SK-N-SH (cell line): ENCODE measurements at regions not wholly inside any gene's neighbourhood (a gene's known extent, or its start where the extent isn't known, plus 50 kb on each side); places are given as distances from the start of the nearest gene placed in this dataset.

Experiments
- CTCF ChIA-PET: fragments of 300-600, 350-600 bp; formaldehyde crosslinking; extraction: SDS; loops from one replicate; lab custom pipeline; 2021; lab: Yijun Ruan, JAX
- POLR2A ChIA-PET: fragments of 350-600 bp; sonication (Branson Sonifier 250); formaldehyde crosslinking; extraction: SDS; loops from one replicate; lab custom pipeline; 2020; ENCODE audit warnings: antibody characterized with exemption, inconsistent platforms; lab: Yijun Ruan, JAX
- DNase-seq: peaks from one replicate; pipeline ENCODE4 v3.0.0; 2012
- H2AFZ ChIP-seq: fragments of 200-600 bp; sonication (generic); 2 replicates; pipeline ENCODE4 v1.8.1; 2016; ENCODE audit warnings: antibody characterized with exemption, mild to moderate bottlenecking, low read depth
- H3F3A ChIP-seq: fragments of 200-600 bp; sonication (generic); replicated peaks from 2 replicates; pipeline ENCODE3; 2016; ENCODE audit warnings: antibody characterized with exemption, mild to moderate bottlenecking; ENCODE audit not compliant: insufficient read depth
- H3K27ac ChIP-seq, 2 experiments: fragments of 200-500 bp in 1 of 2; fragments of 200-600 bp in 1 of 2; sonication (Bioruptor generic) in 1 of 2; sonication (generic), shearing (Covaris generic) in 1 of 2; 2 replicates each; pipeline versions ENCODE4 v1.5.1 to v1.6.1; 2014 to 2016; ENCODE audit warnings: low read depth in 2 of 2, inconsistent platforms in 1 of 2, low read length in 1 of 2, mild to moderate bottlenecking in 1 of 2, mixed read lengths in 1 of 2
- H3K27me3 ChIP-seq: fragments of 200-600 bp; sonication (generic), shearing (Covaris generic); 2 replicates; pipeline ENCODE4 v1.6.1; 2016; ENCODE audit warnings: mixed run types; ENCODE audit not compliant: insufficient read depth
- H3K36me3 ChIP-seq, 2 experiments: fragments of 200-500 bp in 1 of 2; fragments of 200-600 bp in 1 of 2; sonication (Bioruptor generic) in 1 of 2; sonication (generic) in 1 of 2; replicated peaks in 1 of 2; 2 replicates each; pipeline versions ENCODE3 to v1.5.1; 2014 to 2016; ENCODE audit warnings: low read length in 1 of 2, mild to moderate bottlenecking in 1 of 2; ENCODE audit not compliant: insufficient read depth in 2 of 2, control insufficient read depth in 1 of 2
- H3K4me1 ChIP-seq, 2 experiments: fragments of 200-500 bp in 1 of 2; fragments of 200-600 bp in 1 of 2; sonication (Bioruptor generic) in 1 of 2; sonication (generic), shearing (Covaris generic) in 1 of 2; 2 replicates each; pipeline versions ENCODE4 v1.5.1 to v1.6.1; 2014 to 2016; ENCODE audit warnings: low read depth in 1 of 2, low read length in 1 of 2, mixed run types in 1 of 2; ENCODE audit not compliant: insufficient read depth in 2 of 2, control insufficient read depth in 1 of 2
- H3K4me2 ChIP-seq: fragments of 200-600 bp; sonication (generic), shearing (Covaris generic); 2 replicates; pipeline ENCODE4 v1.6.1; 2017; ENCODE audit warnings: mixed run types
- H3K4me3 ChIP-seq, 2 experiments: fragments of 200-500 bp in 1 of 2; fragments of 200-600 bp in 1 of 2; sonication (Bioruptor generic) in 1 of 2; sonication (generic), shearing (Covaris generic) in 1 of 2; 2 replicates each; pipeline versions ENCODE4 v1.5.1 to v1.8.1; 2014 to 2016; ENCODE audit warnings: low read depth in 2 of 2, inconsistent platforms in 1 of 2, low read length in 1 of 2, mild to moderate bottlenecking in 1 of 2, mixed read lengths in 1 of 2, moderate library complexity in 1 of 2
- H3K79me2 ChIP-seq: fragments of 200-600 bp; sonication (generic); 2 replicates; pipeline ENCODE4 v1.8.1; 2017; ENCODE audit warnings: mild to moderate bottlenecking; ENCODE audit not compliant: insufficient read depth
- H3K9ac ChIP-seq: fragments of 200-600 bp; sonication (generic); 2 replicates; pipeline ENCODE4 v1.6.1; 2017; ENCODE audit warnings: mixed run types
- H3K9me2 ChIP-seq: fragments of 200-600 bp; sonication (generic); 2 replicates; pipeline ENCODE4 v1.6.1; 2017; ENCODE audit warnings: mixed run types
- H3K9me3 ChIP-seq: fragments of 200-600 bp; sonication (generic); 2 replicates; pipeline ENCODE4 v1.6.1; 2017; ENCODE audit warnings: mixed run types, mild to moderate bottlenecking, moderate library complexity
- H4K20me1 ChIP-seq: fragments of 200-600 bp; sonication (generic); 2 replicates; pipeline ENCODE4 v1.6.1; 2017; ENCODE audit warnings: mild to moderate bottlenecking, mixed run types; ENCODE audit not compliant: insufficient read depth
- CHD2 ChIP-seq: fragments of 150-350 bp; IDR thresholded peaks from 2 replicates; pipeline ENCODE4 v1.6.1; 2018; ENCODE audit warnings: low read length; ENCODE audit not compliant: partially characterized antibody
- ELF1 ChIP-seq: IDR thresholded peaks from 2 replicates; pipeline ENCODE4 v1.4.0; 2012
- FOXJ3 ChIP-seq: sonication (generic); formaldehyde crosslinking; IDR thresholded peaks from 2 replicates; pipeline ENCODE4 v1.5.1; 2020; ENCODE audit warnings: mild to moderate bottlenecking, missing genetic modification reagents
- GABPA ChIP-seq: IDR thresholded peaks from 2 replicates; pipeline ENCODE4 v1.4.0; 2012; ENCODE audit warnings: low read depth, mild to moderate bottlenecking
- GATA2 ChIP-seq: sonication (generic); formaldehyde crosslinking; IDR thresholded peaks from 2 replicates; pipeline ENCODE4 v1.5.0; 2020; ENCODE audit warnings: mild to moderate bottlenecking, missing genetic modification reagents
- JUND ChIP-seq: IDR thresholded peaks from 2 replicates; pipeline ENCODE4 v1.4.0; 2012
- MXI1 ChIP-seq: IDR thresholded peaks from 2 replicates; pipeline ENCODE4 v1.6.1; 2012; ENCODE audit warnings: mild to moderate bottlenecking, low read depth, low read length, improper control_type of control experiment
- NFIC ChIP-seq: IDR thresholded peaks from 2 replicates; pipeline ENCODE4 v1.4.0; 2012; ENCODE audit warnings: borderline replicate concordance
- RAD21 ChIP-seq: IDR thresholded peaks from 2 replicates; pipeline ENCODE4 v1.6.1; 2012; ENCODE audit warnings: mild to moderate bottlenecking, low read length
- RXRA ChIP-seq: IDR thresholded peaks from 2 replicates; pipeline ENCODE4 v1.4.0; 2012; ENCODE audit warnings: low read depth, mild to moderate bottlenecking, borderline replicate concordance
- SMC3 ChIP-seq: IDR thresholded peaks from 2 replicates; pipeline ENCODE4 v1.6.1; 2012; ENCODE audit warnings: low read depth, low read length, improper control_type of control experiment
- TCF12 ChIP-seq: IDR thresholded peaks from 2 replicates; pipeline ENCODE4 v1.4.0; 2012
- WGBS: methylation state at CpG from one replicate; pipeline ENCODE4 v1.1.6; 2017; ENCODE audit warnings: low lambda C conversion rate; 5-methylcytosine and 5-hydroxymethylcytosine counted together
- TF ChIP-seq, protein P1 (sequence below): IDR thresholded peaks from 2 replicates; pipeline ENCODE4 v1.4.0; 2012; ENCODE audit warnings: low read depth, borderline replicate concordance
- TF ChIP-seq, protein P2 (sequence below): IDR thresholded peaks from 2 replicates; pipeline ENCODE4 v1.4.0; 2012; ENCODE audit warnings: low read depth

DNA sequence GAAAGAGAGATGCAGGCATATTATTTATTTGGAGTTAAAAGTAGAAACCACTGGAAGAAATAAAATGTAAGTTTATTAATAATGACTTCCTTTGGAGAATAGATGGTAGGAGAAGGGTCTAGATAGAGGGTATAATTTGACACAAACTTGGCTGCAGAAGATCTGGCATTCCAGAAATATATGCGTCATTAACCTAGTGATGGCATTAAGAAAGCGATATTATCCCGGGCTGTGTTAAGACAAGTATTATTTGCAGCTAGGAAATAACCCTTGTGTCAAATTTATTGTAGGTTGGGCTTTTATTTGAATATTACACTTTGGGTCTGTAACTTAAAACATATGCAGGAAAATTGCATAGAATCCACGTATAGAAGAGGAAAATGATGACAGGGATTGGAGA, 389.5 kb downstream of the MTX2 start:
- no peak overlapping the region for H3K4me3 ChIP-seq
- H3K9me3 ChIP-seq: no peaks in the 10 kb centered on the region
- no peak overlapping the region for H2AFZ ChIP-seq
- CTCF ChIA-PET: interaction anchor here (1.2 to 31.9 kb wide), 2 partner anchors 526 to 548 kb away, joined by 6 to 1047 read pairs; partner anchors contain the start of genes HOXD8 and HOXD9
- TF ChIP-seq JUND (no peak), NFIC (no peak), GATA2 (CRISPR knock-in tag) (no peak), TCF12 (no peak), RAD21 (no peak), RXRA (no peak)
- TF ChIP-seq, protein P1, sequence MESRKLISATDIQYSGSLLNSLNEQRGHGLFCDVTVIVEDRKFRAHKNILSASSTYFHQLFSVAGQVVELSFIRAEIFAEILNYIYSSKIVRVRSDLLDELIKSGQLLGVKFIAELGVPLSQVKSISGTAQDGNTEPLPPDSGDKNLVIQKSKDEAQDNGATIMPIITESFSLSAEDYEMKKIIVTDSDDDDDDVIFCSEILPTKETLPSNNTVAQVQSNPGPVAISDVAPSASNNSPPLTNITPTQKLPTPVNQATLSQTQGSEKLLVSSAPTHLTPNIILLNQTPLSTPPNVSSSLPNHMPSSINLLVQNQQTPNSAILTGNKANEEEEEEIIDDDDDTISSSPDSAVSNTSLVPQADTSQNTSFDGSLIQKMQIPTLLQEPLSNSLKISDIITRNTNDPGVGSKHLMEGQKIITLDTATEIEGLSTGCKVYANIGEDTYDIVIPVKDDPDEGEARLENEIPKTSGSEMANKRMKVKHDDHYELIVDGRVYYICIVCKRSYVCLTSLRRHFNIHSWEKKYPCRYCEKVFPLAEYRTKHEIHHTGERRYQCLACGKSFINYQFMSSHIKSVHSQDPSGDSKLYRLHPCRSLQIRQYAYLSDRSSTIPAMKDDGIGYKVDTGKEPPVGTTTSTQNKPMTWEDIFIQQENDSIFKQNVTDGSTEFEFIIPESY: no peak
- TF ChIP-seq, all 33 proteins: peak for 0
- H3F3A ChIP-seq: no peaks in the 10 kb centered on the region
- DNase-seq: no peak
- H3K79me2 ChIP-seq: no peaks in the 10 kb centered on the region
- no peaks in the 10 kb centered on the region for H3K36me3 ChIP-seq
- H3K4me2 ChIP-seq: no peak overlapping the region
- H3K4me1 ChIP-seq: peaks cover 1 to 10% of the 10 kb centered on the region in 2 experiments; a peak in 3 of 4 replicates
- no peaks in the 10 kb centered on the region for H3K27me3 ChIP-seq
- POLR2A ChIA-PET: no interaction called here
- H3K9me2 ChIP-seq: no peaks in the 10 kb centered on the region
- H3K9ac ChIP-seq: no peak overlapping the region
- 83% methylated on average over 4 of the region's 4 CpGs for WGBS
- no peak overlapping the region for H3K27ac ChIP-seq
- no peaks in the 10 kb centered on the region for H4K20me1 ChIP-seq

DNA sequence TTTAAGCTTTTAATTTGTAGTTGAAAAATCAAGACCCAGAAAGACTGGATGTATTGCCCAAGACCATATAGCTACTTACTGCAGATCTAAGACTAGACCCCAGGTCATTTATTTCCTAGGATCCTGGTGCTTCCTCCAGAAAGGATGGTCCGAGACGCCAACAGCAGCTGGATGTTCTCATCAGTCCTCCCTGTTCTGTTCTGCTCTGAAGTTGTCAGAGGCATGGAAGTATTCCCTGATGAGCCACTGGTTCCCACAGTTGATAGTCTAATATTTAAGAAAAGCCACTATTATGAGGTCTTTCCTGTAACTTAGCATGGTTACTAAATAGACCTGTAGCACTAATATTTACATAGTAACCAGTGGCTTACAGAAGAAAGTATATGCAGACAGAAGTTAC, 393.5 kb downstream of the MTX2 start:
- 83% methylated on average over 2 of the region's 2 CpGs for WGBS
- CTCF ChIA-PET: interaction anchor here (0.6 to 7.7 kb wide), 5 partner anchors 10 to 502 kb away, joined by 4 to 93 read pairs (median 4); no protein-coding TSS in a partner anchor
- POLR2A ChIA-PET: no interaction called here

DNA sequence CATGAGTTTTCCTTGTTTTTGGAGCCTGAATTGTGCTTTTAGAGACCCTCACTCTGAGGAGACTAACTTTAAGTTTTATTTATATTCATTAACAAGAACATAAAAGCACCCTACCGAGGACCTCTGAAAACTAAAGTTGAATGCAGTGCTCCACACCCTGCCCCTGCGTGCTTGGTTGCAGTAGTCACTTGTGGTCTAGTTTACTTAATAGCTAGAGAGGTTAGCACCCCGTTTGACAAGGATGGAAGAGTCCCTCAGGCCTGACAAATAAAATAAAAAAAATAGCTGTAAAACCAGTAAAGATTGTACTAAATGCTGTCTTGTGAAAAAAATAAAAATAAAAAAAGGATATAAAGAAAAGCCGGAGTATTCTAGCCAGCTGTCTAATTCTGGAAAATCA, 395.2 kb downstream of the MTX2 start:
- Histone ChIP-seq H4K20me1 (no peaks in the 10 kb centered on the region), H3K4me1 (peaks cover 0 to 14% of the 10 kb centered on the region in 2 experiments; a peak in 3 of 4 replicates), H3K27me3 (no peaks in the 10 kb centered on the region), H2AFZ (no peak overlapping the region)
- WGBS: 69% methylated on average over 4 of the region's 4 CpGs
- CTCF ChIA-PET: interaction anchor here (1.2 to 7.7 kb wide), 8 partner anchors 12 to 553 kb away, joined by 3 to 93 read pairs (median 6); no protein-coding TSS in a partner anchor
- TF ChIP-seq GABPA (no peak), TCF12 (no peak), JUND (no peak), ELF1 (no peak), FOXJ3 (CRISPR knock-in tag) (no peak), CHD2 (no peak), RXRA (no peak), SMC3 (no peak)
- TF ChIP-seq, all 33 proteins: peak for 0
- H3K9me2 ChIP-seq: no peaks in the 10 kb centered on the region
- H3K4me3 ChIP-seq: no peak overlapping the region
- no peaks in the 10 kb centered on the region for H3K36me3 ChIP-seq
- no peak for DNase-seq
- no peak overlapping the region for H3K27ac ChIP-seq
- H3K9me3 ChIP-seq: no peaks in the 10 kb centered on the region
- H3K9ac ChIP-seq: no peak overlapping the region
- H3F3A ChIP-seq: no peaks in the 10 kb centered on the region
- H3K4me2 ChIP-seq: no peak overlapping the region
- POLR2A ChIA-PET: interaction anchor here (0.7 kb wide), 1 partner anchor 10 kb away, joined by 4 read pairs; no protein-coding TSS in a partner anchor
- no peaks in the 10 kb centered on the region for H3K79me2 ChIP-seq

More for the DNA sequence above, 393.5 kb downstream of the MTX2 start:
- TF ChIP-seq RAD21: no peak
- no peak for TF ChIP-seq GABPA
- TF ChIP-seq, protein P2, sequence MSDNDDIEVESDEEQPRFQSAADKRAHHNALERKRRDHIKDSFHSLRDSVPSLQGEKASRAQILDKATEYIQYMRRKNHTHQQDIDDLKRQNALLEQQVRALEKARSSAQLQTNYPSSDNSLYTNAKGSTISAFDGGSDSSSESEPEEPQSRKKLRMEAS: no peak
- TF ChIP-seq TCF12: no peak
- TF ChIP-seq NFIC: no peak
- TF ChIP-seq JUND: no peak
- no peak for TF ChIP-seq MXI1
- Histone ChIP-seq H3K27ac (no peak overlapping the region), H3F3A (no peaks in the 10 kb centered on the region), H3K4me3 (no peak overlapping the region), H2AFZ (no peak overlapping the region), H3K4me1 (no peaks in the 10 kb centered on the region; a peak in 2 of 4 replicates), H3K9me2 (no peaks in the 10 kb centered on the region), H3K36me3 (no peaks in the 10 kb centered on the region), H3K9me3 (no peaks in the 10 kb centered on the region), H3K9ac (no peak overlapping the region), H3K79me2 (no peaks in the 10 kb centered on the region), H4K20me1 (no peaks in the 10 kb centered on the region), H3K27me3 (no peaks in the 10 kb centered on the region), H3K4me2 (no peak overlapping the region)
- no peak for DNase-seq
